Psoas muscle (tissue), 7 donors: ENCODE measurements at regions not wholly inside any gene's neighbourhood (a gene's known extent, or its start where the extent isn't known, plus 50 kb on each side); places are given as distances from the start of the nearest gene placed in this dataset.

Source experiments
- ATAC-seq, 4 donors: fragments of 200-7000 bp; cut with Tn5 transposase; one replicate each; pipeline ENCODE4 v1.9.1; 2020; ENCODE audit warnings: moderate library complexity in 3 of 4, mild to moderate bottlenecking in 2 of 4
- DNase-seq, 2 donors: peaks; one replicate each; pipeline ENCODE4 v3.0.0-alpha.2; 2020
- H3K27ac ChIP-seq: fragments of 200-600 bp; one replicate; pipeline ENCODE4 v1.8.0; 2022
- H3K27me3 ChIP-seq, 3 donors: fragments of 200-600 bp in 1 of 3; one replicate each; pipeline versions ENCODE4 v1.6.1 to v1.8.0; 2013 to 2022; ENCODE audit warnings: low read length in 2 of 3, mild to moderate bottlenecking in 2 of 3, moderate library complexity in 1 of 3; ENCODE audit not compliant: insufficient read depth in 3 of 3
- H3K36me3 ChIP-seq, 2 donors: fragments of 200-600 bp in 1 of 2; one replicate each; pipeline versions ENCODE4 v1.6.1 to v1.8.0; 2013 to 2022; ENCODE audit warnings: low read depth in 1 of 2, mild to moderate bottlenecking in 1 of 2, moderate library complexity in 1 of 2; ENCODE audit not compliant: insufficient read depth in 1 of 2
- H3K4me1 ChIP-seq: fragments of 200-600 bp; one replicate; pipeline ENCODE4 v1.8.0; 2022
- H3K4me3 ChIP-seq: fragments of 200-600 bp; one replicate; pipeline ENCODE4 v1.8.0; 2022; ENCODE audit warnings: mild to moderate bottlenecking
- H3K9me3 ChIP-seq: fragments of 200-600 bp; one replicate; pipeline ENCODE4 v1.8.0; 2022
- WGBS, 3 donors: extraction: QIAGEN DNeasy Blood & Tissue Kit; methylation state at CpG; one replicate each; pipeline versions ENCODE4 v1.1.6 to v1.1.7; 2013; 5-methylcytosine and 5-hydroxymethylcytosine counted together
- intact Hi-C, 2 donors: fragments of 100-400 bp; cut with DNase I; formaldehyde crosslinking; loops; one replicate each; pipeline versions ENCODE4 v1.11.0 to v1.14.2; 2022
- TF ChIP-seq, protein P1 (sequence below): fragments of 200-600 bp; IDR thresholded peaks from one replicate; pipeline ENCODE4 v1.8.0; 2022; ENCODE audit warnings: antibody characterized with exemption
- donor health status: healthy with polysubstance abuse.
- donor health status: DM: no; HTN: no; CAD: no; lungs with moderate emphysema.
- donor health status: Bipolar disorder and iron deficiency.
- donor health status: healthy.
- donor health status: DM: yes; HTN: yes; CAD: no.
- donor health status: DM: no; HTN: no; CAD: no.
- donor health status: DM: yes; HTN: yes; CAD: no.

DNA sequence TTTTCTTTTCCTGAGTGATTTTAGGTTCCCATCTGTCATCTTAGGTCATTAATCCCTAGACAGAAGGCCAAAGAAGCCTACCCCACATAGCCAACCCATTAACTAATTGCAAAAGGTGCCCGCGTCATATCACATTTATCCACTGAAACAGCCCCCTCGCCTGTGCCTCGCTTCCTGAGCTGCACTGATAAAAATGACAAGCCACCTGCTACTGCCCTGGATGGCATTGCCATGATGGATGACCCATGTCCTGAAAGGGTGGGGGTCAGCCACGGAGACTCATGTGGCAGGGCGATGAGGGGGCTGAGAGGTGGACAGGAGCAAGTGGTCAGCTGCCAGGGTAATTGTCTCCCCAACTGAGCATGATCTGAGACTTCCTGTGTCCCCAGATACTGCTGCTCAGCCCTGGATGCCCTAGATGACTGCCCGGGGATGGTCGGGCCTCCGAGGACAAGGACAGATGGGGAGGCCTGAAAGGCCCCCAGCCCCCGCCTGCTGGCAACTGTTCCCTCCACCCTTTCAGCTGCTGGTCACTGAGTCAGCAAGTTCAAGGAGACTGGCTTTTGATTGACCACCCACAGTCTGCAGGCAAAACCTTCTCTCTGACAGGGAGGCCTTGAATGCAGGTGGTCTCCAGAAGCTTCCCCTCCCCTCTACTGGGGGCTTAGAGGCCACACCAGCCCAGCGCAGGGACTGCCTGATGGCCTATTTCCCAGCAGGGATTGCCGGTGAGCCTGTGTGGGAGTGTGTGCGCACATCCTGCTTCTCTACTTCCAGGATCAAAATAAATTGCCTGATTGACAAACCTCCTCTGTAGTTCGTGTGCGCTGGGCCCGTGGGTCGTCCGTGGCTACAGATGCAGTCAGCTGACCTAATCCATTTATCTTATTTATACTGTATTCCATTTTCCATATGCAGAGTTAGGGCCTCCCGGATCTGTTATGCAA lies 496.3 kb downstream of the BCOR start:
- no peak for ATAC-seq

DNA sequence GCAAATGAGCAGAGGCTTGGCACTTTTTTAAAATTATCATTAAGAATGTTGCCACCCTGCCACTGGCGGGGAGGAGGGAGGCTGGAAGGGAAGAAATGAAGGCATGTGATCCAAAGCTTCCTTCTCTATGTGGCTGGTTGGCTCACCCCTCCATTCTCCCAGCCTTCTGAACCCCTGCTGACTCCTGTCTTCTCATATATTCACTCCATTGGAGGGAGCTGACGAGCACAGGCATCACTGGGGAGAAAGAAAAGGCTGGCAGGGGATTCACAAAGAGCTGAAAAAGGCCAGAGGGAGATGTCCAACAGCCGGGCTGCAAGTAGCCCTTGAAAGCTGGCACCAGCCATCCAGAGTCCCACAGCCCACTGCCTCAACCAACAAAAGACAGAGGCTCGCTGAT lies 495.6 kb downstream of the BCOR start:
- Histone ChIP-seq H3K27ac (no peak overlapping the region), H3K9me3 (peaks cover 7% of the 10 kb centered on the region), H3K36me3 (no peaks in the 10 kb centered on the region), H3K27me3 (peaks cover 0 to 5% (median 0%) of the 10 kb centered on the region in 3 donors), H3K4me1 (no peaks in the 10 kb centered on the region), H3K4me3 (no peak overlapping the region)
- DNase-seq (no peak), ATAC-seq (no peak)
- intact Hi-C loops = no loop called here
- 55 to 97% (median 83%) methylated on average over 3 to 4 of the region's 4 CpGs for WGBS, 3 donors
- TF ChIP-seq, protein P1, sequence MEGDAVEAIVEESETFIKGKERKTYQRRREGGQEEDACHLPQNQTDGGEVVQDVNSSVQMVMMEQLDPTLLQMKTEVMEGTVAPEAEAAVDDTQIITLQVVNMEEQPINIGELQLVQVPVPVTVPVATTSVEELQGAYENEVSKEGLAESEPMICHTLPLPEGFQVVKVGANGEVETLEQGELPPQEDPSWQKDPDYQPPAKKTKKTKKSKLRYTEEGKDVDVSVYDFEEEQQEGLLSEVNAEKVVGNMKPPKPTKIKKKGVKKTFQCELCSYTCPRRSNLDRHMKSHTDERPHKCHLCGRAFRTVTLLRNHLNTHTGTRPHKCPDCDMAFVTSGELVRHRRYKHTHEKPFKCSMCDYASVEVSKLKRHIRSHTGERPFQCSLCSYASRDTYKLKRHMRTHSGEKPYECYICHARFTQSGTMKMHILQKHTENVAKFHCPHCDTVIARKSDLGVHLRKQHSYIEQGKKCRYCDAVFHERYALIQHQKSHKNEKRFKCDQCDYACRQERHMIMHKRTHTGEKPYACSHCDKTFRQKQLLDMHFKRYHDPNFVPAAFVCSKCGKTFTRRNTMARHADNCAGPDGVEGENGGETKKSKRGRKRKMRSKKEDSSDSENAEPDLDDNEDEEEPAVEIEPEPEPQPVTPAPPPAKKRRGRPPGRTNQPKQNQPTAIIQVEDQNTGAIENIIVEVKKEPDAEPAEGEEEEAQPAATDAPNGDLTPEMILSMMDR = no peak

More for the DNA sequence above, 496.3 kb downstream of the BCOR start:
- Histone ChIP-seq H3K4me3 (no peak overlapping the region), H3K4me1 (no peaks in the 10 kb centered on the region), H3K27me3 (peaks cover 0 to 7% (median 0%) of the 10 kb centered on the region in 3 donors), H3K27ac (no peak overlapping the region), H3K36me3 (no peaks in the 10 kb centered on the region), H3K9me3 (no peaks in the 10 kb centered on the region)
- WGBS, 3 donors = 48 to 56% (median 53%) methylated on average over 13 to 19 of the region's 19 CpGs
- TF ChIP-seq, protein P1 = no peak
- intact Hi-C loops = no loop called here
- no peak for DNase-seq

DNA sequence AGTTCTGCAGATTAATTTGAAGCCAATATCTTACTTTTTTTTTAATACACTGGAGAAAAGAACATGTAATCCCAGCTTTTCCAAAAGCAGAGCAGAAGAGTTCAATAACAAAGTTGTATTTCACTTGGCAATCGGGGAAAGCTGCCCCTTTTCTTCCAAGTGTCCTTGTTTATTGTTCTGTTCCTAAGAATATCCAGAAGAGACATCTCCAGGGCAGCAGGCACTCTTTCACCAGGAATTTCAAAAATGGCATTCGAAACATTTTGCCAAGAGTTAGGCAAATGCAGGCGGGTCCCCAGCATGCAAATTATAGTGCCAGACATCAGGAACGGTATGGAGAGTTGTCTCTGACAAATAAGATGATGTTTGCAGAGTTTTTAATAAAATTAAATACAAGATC lies 494.5 kb downstream of the BCOR start:
- H3K36me3 ChIP-seq = no peaks in the 10 kb centered on the region
- intact Hi-C loops = no loop called here
- ATAC-seq (no peak), DNase-seq (no peak)
- no peak overlapping the region for H3K27ac ChIP-seq
- no peaks in the 10 kb centered on the region for H3K27me3 ChIP-seq
- H3K9me3 ChIP-seq = peaks cover 7% of the 10 kb centered on the region
- no peaks in the 10 kb centered on the region for H3K4me1 ChIP-seq
- TF ChIP-seq, protein P1 = no peak
- H3K4me3 ChIP-seq = no peak overlapping the region
- 47 to 50% (median 50%) methylated on average over 4 of the region's 4 CpGs for WGBS, 3 donors

DNA sequence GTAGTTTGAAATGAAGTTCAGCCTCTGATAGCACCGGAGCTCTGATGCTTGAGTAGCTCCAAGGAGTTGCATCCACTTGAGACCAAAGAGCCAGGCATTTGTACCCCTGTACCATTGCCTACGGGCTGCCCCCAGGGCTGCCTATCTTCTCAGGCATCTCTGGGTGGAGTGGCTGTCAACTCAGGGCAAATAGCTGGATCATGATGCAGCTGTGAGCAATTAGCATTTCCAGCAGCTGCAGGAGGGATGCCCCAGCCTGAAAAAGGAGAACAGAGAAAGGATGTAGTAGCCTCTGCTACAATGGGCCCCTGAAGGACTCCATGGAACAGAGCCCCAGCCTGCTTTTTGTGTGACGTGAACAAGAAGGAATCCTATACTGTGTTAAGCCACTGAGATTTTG lies 492.6 kb downstream of the BCOR start:
- WGBS, 3 donors = 47 to 66% (median 50%) methylated on average over 3 of the region's 3 CpGs
- Histone ChIP-seq H3K27me3 (no peaks in the 10 kb centered on the region), H3K27ac (no peak overlapping the region), H3K4me1 (no peaks in the 10 kb centered on the region), H3K36me3 (no peaks in the 10 kb centered on the region), H3K9me3 (peaks cover 7% of the 10 kb centered on the region), H3K4me3 (no peak overlapping the region)
- ATAC-seq (no peak), DNase-seq (no peak)
- intact Hi-C loops = no loop called here
- TF ChIP-seq, protein P1 = no peak
